ENCODE measurements at regions not wholly inside any gene's neighbourhood (a gene's known extent, or its start where the extent isn't known, plus 50 kb on each side); places are given as distances from the start of the nearest gene placed in this dataset.

DNA sequence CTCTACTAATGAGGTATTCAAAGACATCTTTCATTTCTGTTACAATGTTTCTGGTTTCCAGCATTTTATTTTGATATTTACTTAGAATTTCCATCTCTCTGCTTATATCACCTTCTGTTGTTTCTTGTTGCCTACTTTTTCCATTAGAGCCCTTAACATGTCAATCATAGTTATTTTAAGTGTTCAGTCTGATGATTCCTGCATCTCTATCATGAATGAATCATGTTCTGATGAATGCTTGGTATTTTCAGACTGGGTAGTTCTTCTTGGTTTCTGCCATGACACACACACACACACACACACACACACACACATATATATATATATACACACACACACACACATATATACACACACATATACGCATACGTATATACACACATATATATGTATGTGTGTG, 486.4 kb upstream of the ISX start:
- H3K9ac ChIP-seq (ENCODE audit: low read depth in 1 of 2, low read length in 2 of 2), result no peak overlapping the region
- WGBS, result 84% methylated on average over 2 of the region's 2 CpGs
- no peaks in the 10 kb centered on the region for H3K36me3 ChIP-seq (ENCODE audit: control insufficient read depth in 4 of 4, insufficient read depth in 3 of 4, low read depth in 1 of 4, low read length in 3 of 4)
- TF ChIP-seq, protein P1, sequence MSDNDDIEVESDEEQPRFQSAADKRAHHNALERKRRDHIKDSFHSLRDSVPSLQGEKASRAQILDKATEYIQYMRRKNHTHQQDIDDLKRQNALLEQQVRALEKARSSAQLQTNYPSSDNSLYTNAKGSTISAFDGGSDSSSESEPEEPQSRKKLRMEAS (IDR thresholded peaks at IDR 0.05), result no peak
- TF ChIP-seq JUND (IDR thresholded peaks at IDR 0.05) (no peak), TAF1 (conservative IDR thresholded peaks at IDR 0.05) (no peak), RAD21 (IDR thresholded peaks at IDR 0.05) (no peak), FOXA1 (IDR thresholded peaks at IDR 0.05) (no peak), SP1 (IDR thresholded peaks at IDR 0.05) (no peak)
- TF ChIP-seq, protein P2, sequence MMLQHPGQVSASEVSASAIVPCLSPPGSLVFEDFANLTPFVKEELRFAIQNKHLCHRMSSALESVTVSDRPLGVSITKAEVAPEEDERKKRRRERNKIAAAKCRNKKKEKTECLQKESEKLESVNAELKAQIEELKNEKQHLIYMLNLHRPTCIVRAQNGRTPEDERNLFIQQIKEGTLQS (IDR thresholded peaks at IDR 0.05), result no peak
- TF ChIP-seq, protein P3, sequence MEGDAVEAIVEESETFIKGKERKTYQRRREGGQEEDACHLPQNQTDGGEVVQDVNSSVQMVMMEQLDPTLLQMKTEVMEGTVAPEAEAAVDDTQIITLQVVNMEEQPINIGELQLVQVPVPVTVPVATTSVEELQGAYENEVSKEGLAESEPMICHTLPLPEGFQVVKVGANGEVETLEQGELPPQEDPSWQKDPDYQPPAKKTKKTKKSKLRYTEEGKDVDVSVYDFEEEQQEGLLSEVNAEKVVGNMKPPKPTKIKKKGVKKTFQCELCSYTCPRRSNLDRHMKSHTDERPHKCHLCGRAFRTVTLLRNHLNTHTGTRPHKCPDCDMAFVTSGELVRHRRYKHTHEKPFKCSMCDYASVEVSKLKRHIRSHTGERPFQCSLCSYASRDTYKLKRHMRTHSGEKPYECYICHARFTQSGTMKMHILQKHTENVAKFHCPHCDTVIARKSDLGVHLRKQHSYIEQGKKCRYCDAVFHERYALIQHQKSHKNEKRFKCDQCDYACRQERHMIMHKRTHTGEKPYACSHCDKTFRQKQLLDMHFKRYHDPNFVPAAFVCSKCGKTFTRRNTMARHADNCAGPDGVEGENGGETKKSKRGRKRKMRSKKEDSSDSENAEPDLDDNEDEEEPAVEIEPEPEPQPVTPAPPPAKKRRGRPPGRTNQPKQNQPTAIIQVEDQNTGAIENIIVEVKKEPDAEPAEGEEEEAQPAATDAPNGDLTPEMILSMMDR (IDR thresholded peaks at IDR 0.05; ENCODE audit: low read depth, low read length, missing input control), result no peak
- no peaks in the 10 kb centered on the region for H3K4me1 ChIP-seq (ENCODE audit: control insufficient read depth in 4 of 4, insufficient read depth in 4 of 4, low read length in 3 of 4)
- H3K27ac ChIP-seq (ENCODE audit: low read depth in 1 of 2, low read length in 2 of 2), result no peak overlapping the region
- H3K9me3 ChIP-seq (ENCODE audit: control insufficient read depth in 4 of 4, low read length in 3 of 4), result no peaks in the 10 kb centered on the region
- no peaks in the 10 kb centered on the region for H3K27me3 ChIP-seq (ENCODE audit: control insufficient read depth in 4 of 4, insufficient read depth in 4 of 4, low read length in 3 of 4)
- no peak for DNase-seq (ENCODE audit: low spot score)
- H3K4me3 ChIP-seq (ENCODE audit: low read depth in 1 of 3, low read length in 3 of 3), result no peak overlapping the region

DNA sequence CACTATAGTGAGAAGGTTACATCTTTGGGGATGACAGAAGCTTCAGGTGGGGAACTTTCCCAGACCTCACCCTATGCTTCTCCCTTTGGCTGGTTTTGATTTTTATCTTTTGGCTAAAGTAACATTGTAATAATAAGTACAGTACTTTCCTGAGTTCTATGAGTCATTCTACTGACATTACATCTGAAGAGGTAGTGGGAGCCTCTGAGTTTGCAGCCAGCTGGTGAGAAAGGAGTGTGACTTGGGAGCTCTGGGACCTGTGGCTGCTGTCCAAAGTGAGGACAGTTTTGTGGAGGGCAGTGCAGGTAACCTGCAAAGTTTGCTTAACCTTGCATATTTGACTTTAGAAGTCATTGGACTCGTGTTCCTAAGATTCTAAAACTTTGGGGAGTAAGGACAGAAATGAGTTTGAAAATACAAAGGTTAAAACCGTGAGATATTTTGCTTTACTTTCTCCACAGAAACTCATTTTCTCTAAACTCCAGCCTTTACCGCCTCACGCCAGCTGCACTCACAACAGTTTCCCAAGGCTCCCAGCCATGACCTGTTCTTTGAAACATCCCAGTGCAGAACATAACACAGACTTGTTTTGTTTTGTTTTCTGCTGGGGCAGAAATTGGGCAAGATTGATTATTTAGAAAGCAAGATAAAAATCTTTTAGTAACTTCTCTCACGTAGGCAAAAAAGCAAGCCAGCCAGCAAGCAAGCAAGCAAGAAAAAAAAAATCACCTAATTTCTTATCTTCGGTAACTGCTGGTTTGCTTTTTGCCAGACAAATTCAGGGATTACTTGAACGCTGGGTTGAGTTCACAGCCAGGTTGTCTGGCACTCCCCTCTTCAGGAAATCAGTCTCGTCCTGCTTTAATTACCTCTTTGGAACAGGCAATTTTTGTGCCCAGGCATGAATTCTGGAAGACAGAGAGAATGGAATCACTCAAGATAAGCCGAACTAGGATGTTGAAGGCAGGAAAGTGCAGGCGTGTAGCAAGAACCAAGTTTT, 478.3 kb upstream of the ISX start:
- no peaks in the 10 kb centered on the region for H3K36me3 ChIP-seq (ENCODE audit: control insufficient read depth in 4 of 4, insufficient read depth in 3 of 4, low read depth in 1 of 4, low read length in 3 of 4)
- no peak overlapping the region for H3K4me3 ChIP-seq (ENCODE audit: low read depth in 1 of 3, low read length in 3 of 3)
- peak; percentile 26 for TF ChIP-seq YY1 (IDR thresholded peaks at IDR 0.05)
- no peak for TF ChIP-seq GABPA (IDR thresholded peaks at IDR 0.05 in 1 of 2, conservative IDR thresholded peaks at IDR 0.05 in 1 of 2)
- no peak for TF ChIP-seq SP1 (IDR thresholded peaks at IDR 0.05)
- no peak for TF ChIP-seq RAD21 (IDR thresholded peaks at IDR 0.05)
- TF ChIP-seq TAF1 (conservative IDR thresholded peaks at IDR 0.05), result no peak
- TF ChIP-seq, protein P4, sequence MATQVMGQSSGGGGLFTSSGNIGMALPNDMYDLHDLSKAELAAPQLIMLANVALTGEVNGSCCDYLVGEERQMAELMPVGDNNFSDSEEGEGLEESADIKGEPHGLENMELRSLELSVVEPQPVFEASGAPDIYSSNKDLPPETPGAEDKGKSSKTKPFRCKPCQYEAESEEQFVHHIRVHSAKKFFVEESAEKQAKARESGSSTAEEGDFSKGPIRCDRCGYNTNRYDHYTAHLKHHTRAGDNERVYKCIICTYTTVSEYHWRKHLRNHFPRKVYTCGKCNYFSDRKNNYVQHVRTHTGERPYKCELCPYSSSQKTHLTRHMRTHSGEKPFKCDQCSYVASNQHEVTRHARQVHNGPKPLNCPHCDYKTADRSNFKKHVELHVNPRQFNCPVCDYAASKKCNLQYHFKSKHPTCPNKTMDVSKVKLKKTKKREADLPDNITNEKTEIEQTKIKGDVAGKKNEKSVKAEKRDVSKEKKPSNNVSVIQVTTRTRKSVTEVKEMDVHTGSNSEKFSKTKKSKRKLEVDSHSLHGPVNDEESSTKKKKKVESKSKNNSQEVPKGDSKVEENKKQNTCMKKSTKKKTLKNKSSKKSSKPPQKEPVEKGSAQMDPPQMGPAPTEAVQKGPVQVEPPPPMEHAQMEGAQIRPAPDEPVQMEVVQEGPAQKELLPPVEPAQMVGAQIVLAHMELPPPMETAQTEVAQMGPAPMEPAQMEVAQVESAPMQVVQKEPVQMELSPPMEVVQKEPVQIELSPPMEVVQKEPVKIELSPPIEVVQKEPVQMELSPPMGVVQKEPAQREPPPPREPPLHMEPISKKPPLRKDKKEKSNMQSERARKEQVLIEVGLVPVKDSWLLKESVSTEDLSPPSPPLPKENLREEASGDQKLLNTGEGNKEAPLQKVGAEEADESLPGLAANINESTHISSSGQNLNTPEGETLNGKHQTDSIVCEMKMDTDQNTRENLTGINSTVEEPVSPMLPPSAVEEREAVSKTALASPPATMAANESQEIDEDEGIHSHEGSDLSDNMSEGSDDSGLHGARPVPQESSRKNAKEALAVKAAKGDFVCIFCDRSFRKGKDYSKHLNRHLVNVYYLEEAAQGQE (IDR thresholded peaks at IDR 0.05), result no peak
- TF ChIP-seq, protein P1 (IDR thresholded peaks at IDR 0.05), result no peak
- TF ChIP-seq, protein P5, sequence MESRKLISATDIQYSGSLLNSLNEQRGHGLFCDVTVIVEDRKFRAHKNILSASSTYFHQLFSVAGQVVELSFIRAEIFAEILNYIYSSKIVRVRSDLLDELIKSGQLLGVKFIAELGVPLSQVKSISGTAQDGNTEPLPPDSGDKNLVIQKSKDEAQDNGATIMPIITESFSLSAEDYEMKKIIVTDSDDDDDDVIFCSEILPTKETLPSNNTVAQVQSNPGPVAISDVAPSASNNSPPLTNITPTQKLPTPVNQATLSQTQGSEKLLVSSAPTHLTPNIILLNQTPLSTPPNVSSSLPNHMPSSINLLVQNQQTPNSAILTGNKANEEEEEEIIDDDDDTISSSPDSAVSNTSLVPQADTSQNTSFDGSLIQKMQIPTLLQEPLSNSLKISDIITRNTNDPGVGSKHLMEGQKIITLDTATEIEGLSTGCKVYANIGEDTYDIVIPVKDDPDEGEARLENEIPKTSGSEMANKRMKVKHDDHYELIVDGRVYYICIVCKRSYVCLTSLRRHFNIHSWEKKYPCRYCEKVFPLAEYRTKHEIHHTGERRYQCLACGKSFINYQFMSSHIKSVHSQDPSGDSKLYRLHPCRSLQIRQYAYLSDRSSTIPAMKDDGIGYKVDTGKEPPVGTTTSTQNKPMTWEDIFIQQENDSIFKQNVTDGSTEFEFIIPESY (IDR thresholded peaks at IDR 0.05), result peak; percentile 26
- no peak for TF ChIP-seq JUND (IDR thresholded peaks at IDR 0.05)
- TF ChIP-seq HNF4G (IDR thresholded peaks at IDR 0.05), result no peak
- TF ChIP-seq EGR1 (IDR thresholded peaks at IDR 0.05; ENCODE audit: low read depth in 2 of 2), result no peak
- peak; percentile 51 to 57 for TF ChIP-seq HNF4A (conservative IDR thresholded peaks at IDR 0.05)
- TF ChIP-seq FOXA1 (IDR thresholded peaks at IDR 0.05), result no peak
- TF ChIP-seq NR2F2 (IDR thresholded peaks at IDR 0.05), result no peak
- no peak for TF ChIP-seq FOXA2 (IDR thresholded peaks at IDR 0.05)
- TF ChIP-seq, protein P3 (IDR thresholded peaks at IDR 0.05; ENCODE audit: low read depth, low read length, missing input control), result no peak
- peak; percentile 21 to 51 for TF ChIP-seq RXRA (IDR thresholded peaks at IDR 0.05)
- TF ChIP-seq, protein P2 (IDR thresholded peaks at IDR 0.05), result no peak
- peak overlapping the region; percentile 20 to 56 for H3K27ac ChIP-seq (ENCODE audit: low read depth in 1 of 2, low read length in 2 of 2)
- H3K27me3 ChIP-seq (ENCODE audit: control insufficient read depth in 4 of 4, insufficient read depth in 4 of 4, low read length in 3 of 4), result no peaks in the 10 kb centered on the region
- H3K4me1 ChIP-seq (ENCODE audit: control insufficient read depth in 4 of 4, insufficient read depth in 4 of 4, low read length in 3 of 4), result peaks cover 1 to 15% (median 10%) of the 10 kb centered on the region in 4 donors
- 12% methylated on average over 10 of the region's 10 CpGs for WGBS
- no peaks in the 10 kb centered on the region for H3K9me3 ChIP-seq (ENCODE audit: control insufficient read depth in 4 of 4, low read length in 3 of 4)
- H3K9ac ChIP-seq (ENCODE audit: low read depth in 1 of 2, low read length in 2 of 2), result no peak overlapping the region
- DNase-seq (ENCODE audit: low spot score), result no peak
